OCI-LY3 (cell line): ENCODE measurements at regions not wholly inside any gene's neighbourhood (a gene's known extent, or its start where the extent isn't known, plus 50 kb on each side); places are given as distances from the start of the nearest gene placed in this dataset.

Experiments used
- CTCF ChIP-seq: fragments of 200-600, 300-600 bp; sonication (generic); IDR thresholded peaks from 2 replicates; pipeline ENCODE4 v1.5.1; 2014; ENCODE audit warnings: antibody characterized with exemption, low read length, low read depth
- EZH2phosphoT487 ChIP-seq: fragments of 200-600 bp; shearing (Covaris generic); IDR thresholded peaks from 2 replicates; pipeline ENCODE4 v1.6.1; 2018; ENCODE audit warnings: antibody characterized with exemption, mixed run types, low read depth

GRCh38 chr17:17414341-17414805 is 62.4 kb upstream of the MED9 start:
- no peak for TF ChIP-seq CTCF
- no peak for TF ChIP-seq EZH2phosphoT487
